ENCODE measurements at regions not wholly inside any gene's neighbourhood (a gene's known extent, or its start where the extent isn't known, plus 50 kb on each side); places are given as distances from the start of the nearest gene placed in this dataset.

DNA sequence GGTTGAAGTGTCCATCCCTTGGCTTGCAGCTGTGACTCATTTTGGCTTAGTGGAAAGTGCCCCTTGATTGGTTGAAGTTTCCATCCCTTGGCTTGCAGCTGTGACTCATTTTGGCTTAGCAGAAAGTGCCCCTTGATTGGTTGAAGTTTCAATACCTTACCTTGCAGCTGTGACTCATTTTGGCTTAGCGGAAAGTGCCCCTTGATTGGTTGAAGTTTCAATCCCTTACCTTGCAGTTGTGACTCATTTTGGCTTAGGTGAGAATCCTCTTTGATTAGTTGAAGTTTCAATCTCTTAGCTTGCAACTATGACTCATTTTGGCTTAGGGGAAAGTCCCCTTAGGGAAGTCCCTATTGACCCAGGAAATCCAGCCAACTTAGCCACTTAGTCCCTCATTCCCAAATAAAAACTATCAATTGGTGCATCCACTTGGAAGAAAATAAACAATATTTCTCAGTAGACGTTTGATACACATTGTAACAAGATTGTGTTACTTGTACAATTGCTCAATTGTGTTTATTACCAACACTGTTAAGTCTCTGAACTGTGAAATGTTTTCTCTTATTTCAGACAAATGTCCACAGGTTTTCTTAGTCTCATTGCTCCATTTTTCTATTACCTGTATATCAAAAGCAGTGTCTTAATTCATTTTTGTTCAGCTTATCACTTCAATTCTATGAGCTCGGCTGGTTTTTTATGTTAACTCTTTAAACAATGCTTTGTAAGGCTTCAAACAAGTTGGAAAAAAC, 2308.8 kb upstream of the ACO1 start:
- TF ChIP-seq, protein P1, sequence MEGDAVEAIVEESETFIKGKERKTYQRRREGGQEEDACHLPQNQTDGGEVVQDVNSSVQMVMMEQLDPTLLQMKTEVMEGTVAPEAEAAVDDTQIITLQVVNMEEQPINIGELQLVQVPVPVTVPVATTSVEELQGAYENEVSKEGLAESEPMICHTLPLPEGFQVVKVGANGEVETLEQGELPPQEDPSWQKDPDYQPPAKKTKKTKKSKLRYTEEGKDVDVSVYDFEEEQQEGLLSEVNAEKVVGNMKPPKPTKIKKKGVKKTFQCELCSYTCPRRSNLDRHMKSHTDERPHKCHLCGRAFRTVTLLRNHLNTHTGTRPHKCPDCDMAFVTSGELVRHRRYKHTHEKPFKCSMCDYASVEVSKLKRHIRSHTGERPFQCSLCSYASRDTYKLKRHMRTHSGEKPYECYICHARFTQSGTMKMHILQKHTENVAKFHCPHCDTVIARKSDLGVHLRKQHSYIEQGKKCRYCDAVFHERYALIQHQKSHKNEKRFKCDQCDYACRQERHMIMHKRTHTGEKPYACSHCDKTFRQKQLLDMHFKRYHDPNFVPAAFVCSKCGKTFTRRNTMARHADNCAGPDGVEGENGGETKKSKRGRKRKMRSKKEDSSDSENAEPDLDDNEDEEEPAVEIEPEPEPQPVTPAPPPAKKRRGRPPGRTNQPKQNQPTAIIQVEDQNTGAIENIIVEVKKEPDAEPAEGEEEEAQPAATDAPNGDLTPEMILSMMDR (IDR thresholded peaks at IDR 0.05 in 2 of 3, conservative IDR thresholded peaks at IDR 0.05 in 1 of 3; ENCODE audit: insufficient read depth in 2 of 3, low read depth in 1 of 3, low read length in 3 of 3) = no peak
- TF ChIP-seq POLR2AphosphoS5 (IDR thresholded peaks at IDR 0.05; ENCODE audit: control insufficient read depth, insufficient read depth, low read depth, low read length) = no peak
- TF ChIP-seq HDAC2 (IDR thresholded peaks at IDR 0.05) = no peak
- TF ChIP-seq SMC3 (conservative IDR thresholded peaks at IDR 0.05; ENCODE audit: insufficient read depth, low read depth, low read length) = no peak
- no peak for TF ChIP-seq EZH2 (IDR thresholded peaks at IDR 0.05; ENCODE audit: borderline replicate concordance, low read depth, low read length)
- no peak for TF ChIP-seq SRSF3 (IDR thresholded peaks at IDR 0.05; ENCODE audit: insufficient read depth, low read length)
- TF ChIP-seq CREB1 (IDR thresholded peaks at IDR 0.05) = no peak
- TF ChIP-seq CREB1 (CRISPR knock-in tag; IDR thresholded peaks at IDR 0.05) = no peak

All from K562 (cell line).